ENCODE measurements at regions not wholly inside any gene's neighbourhood (a gene's known extent, or its start where the extent isn't known, plus 50 kb on each side); places are given as distances from the start of the nearest gene placed in this dataset.

- no peaks in the 10 kb centered on the region for H3K27me3 ChIP-seq
- H3K36me3 ChIP-seq, result no peaks in the 10 kb centered on the region
- no peaks in the 10 kb centered on the region for H3K4me1 ChIP-seq (ENCODE audit: low read depth)
- no peaks in the 10 kb centered on the region for H3K9me3 ChIP-seq (ENCODE audit: low read depth)
- H3K4me3 ChIP-seq, result no peak overlapping the region
- no peak for TF ChIP-seq CTCF (IDR thresholded peaks at IDR 0.05; ENCODE audit: low read depth, low read length)
- DNase-seq (ENCODE audit: low read depth in 1 of 2, low spot score in 1 of 2), result no peak
- H3K27ac ChIP-seq, result no peak overlapping the region
These were observed 869.4 kb upstream of the PHF14 start for GRCh38 chr7:10104292-10104691.

GRCh38 chr7:10106609-10107008, 867.1 kb upstream of the PHF14 start:
- no peak overlapping the region for H3K27ac ChIP-seq
- peaks cover 9% of the 10 kb centered on the region for H3K4me1 ChIP-seq (ENCODE audit: low read depth)
- H3K36me3 ChIP-seq, result no peaks in the 10 kb centered on the region
- H3K27me3 ChIP-seq, result no peaks in the 10 kb centered on the region
- no peak for DNase-seq (ENCODE audit: low read depth in 1 of 2, low spot score in 1 of 2)
- no peak overlapping the region for H3K4me3 ChIP-seq
- no peaks in the 10 kb centered on the region for H3K9me3 ChIP-seq (ENCODE audit: low read depth)
- TF ChIP-seq CTCF (IDR thresholded peaks at IDR 0.05; ENCODE audit: low read depth, low read length), result no peak

- Histone ChIP-seq H3K27ac (no peak overlapping the region), H3K4me1 (ENCODE audit: low read depth) (no peaks in the 10 kb centered on the region), H3K36me3 (no peaks in the 10 kb centered on the region), H3K9me3 (ENCODE audit: low read depth) (no peaks in the 10 kb centered on the region), H3K4me3 (no peak overlapping the region), H3K27me3 (no peaks in the 10 kb centered on the region)
- DNase-seq (ENCODE audit: low read depth in 1 of 2, low spot score in 1 of 2), result no peak
- TF ChIP-seq CTCF (IDR thresholded peaks at IDR 0.05; ENCODE audit: low read depth, low read length), result no peak
These were observed 857.2 kb upstream of the PHF14 start for GRCh38 chr7:10116511-10116910.

- Histone ChIP-seq H3K36me3 (no peaks in the 10 kb centered on the region), H3K4me1 (ENCODE audit: low read depth) (no peaks in the 10 kb centered on the region), H3K27me3 (no peaks in the 10 kb centered on the region), H3K27ac (no peak overlapping the region), H3K9me3 (ENCODE audit: low read depth) (no peaks in the 10 kb centered on the region), H3K4me3 (no peak overlapping the region)
- no peak for DNase-seq (ENCODE audit: low read depth in 1 of 2, low spot score in 1 of 2)
- no peak for TF ChIP-seq CTCF (IDR thresholded peaks at IDR 0.05; ENCODE audit: low read depth, low read length)
These were observed 855.9 kb upstream of the PHF14 start for GRCh38 chr7:10117815-10118214.

GRCh38 chr7:10120936-10121335, 852.7 kb upstream of the PHF14 start:
- no peaks in the 10 kb centered on the region for H3K9me3 ChIP-seq (ENCODE audit: low read depth)
- DNase-seq (ENCODE audit: low read depth in 1 of 2, low spot score in 1 of 2), result no peak
- no peaks in the 10 kb centered on the region for H3K36me3 ChIP-seq
- H3K27me3 ChIP-seq, result no peaks in the 10 kb centered on the region
- TF ChIP-seq CTCF (IDR thresholded peaks at IDR 0.05; ENCODE audit: low read depth, low read length), result no peak
- no peak overlapping the region for H3K4me3 ChIP-seq
- H3K27ac ChIP-seq, result no peak overlapping the region
- no peaks in the 10 kb centered on the region for H3K4me1 ChIP-seq (ENCODE audit: low read depth)

DNA sequence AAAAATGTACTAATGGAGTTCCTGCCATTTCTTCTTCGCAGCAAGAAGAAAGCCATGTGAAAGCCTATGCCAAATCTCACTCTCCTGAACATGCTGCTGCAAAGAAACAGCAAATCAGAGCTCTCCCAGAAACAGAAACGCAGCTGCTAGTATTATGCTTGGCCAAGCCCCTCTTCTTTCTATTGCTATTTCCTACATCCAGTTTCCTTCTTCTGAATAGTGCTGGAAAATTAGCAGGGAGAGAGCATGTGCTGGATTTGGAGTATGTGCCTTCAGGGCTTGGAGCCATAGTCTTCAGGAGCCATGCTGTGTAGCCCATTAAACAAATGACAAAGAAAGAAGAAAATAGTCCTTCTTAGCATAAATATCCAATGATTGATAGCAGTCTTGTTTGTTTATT, 852.0 kb upstream of the PHF14 start:
- no peak for TF ChIP-seq CTCF (IDR thresholded peaks at IDR 0.05; ENCODE audit: low read depth, low read length)
- H3K36me3 ChIP-seq, result no peaks in the 10 kb centered on the region
- H3K4me1 ChIP-seq (ENCODE audit: low read depth), result no peaks in the 10 kb centered on the region
- H3K9me3 ChIP-seq (ENCODE audit: low read depth), result no peaks in the 10 kb centered on the region
- no peak overlapping the region for H3K27ac ChIP-seq
- no peak for DNase-seq (ENCODE audit: low read depth in 1 of 2, low spot score in 1 of 2)
- no peaks in the 10 kb centered on the region for H3K27me3 ChIP-seq
- no peak overlapping the region for H3K4me3 ChIP-seq

Measured in cardiac muscle cell (in vitro differentiated cells and primary cell).